HG03095 (cell line): ENCODE measurements at regions not wholly inside any gene's neighbourhood (a gene's known extent, or its start where the extent isn't known, plus 50 kb on each side); places are given as distances from the start of the nearest gene placed in this dataset.

Experiments
- ATAC-seq: cut with Tn5 transposase; IDR thresholded peaks from one replicate; pipeline ENCODE4 v1.9.1; 2021; ENCODE audit warnings: moderate library complexity; ENCODE audit not compliant: unreplicated experiment

- ATAC-seq, result no peak
Measured at GRCh38 chr16:87056551-87056950, 260.6 kb downstream of the C16orf95 start.

GRCh38 chr16:87057211-87057881 lies 259.8 kb downstream of the C16orf95 start:
- no peak for ATAC-seq

GRCh38 chr16:87057951-87058560 lies 259.1 kb downstream of the C16orf95 start:
- no peak for ATAC-seq

DNA sequence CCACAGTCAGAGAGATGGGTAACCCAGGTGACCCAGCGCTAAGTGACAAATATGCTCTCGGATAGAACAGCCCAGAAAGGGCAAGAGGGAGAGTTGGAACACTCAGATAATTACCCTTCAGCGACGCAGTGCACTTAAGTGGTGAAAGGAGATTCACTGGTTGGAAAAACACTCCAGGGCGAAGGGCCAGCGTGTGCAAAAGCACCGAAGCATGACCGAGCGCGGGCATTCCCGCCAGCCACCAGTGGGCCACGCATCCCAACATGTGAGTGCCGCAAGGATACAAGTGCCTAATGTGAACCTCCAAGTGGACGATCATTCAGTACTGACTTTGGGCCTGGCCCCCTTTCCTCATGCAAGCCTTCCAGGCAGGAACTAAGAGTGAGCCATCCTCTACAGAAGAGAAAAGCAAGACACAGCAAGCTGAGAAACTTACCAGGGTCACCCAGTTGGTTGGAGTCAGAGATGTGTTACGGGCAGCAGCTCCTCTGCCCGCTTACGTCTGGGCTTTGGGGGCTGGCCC lies 258.4 kb downstream of the C16orf95 start:
- no peak for ATAC-seq

DNA sequence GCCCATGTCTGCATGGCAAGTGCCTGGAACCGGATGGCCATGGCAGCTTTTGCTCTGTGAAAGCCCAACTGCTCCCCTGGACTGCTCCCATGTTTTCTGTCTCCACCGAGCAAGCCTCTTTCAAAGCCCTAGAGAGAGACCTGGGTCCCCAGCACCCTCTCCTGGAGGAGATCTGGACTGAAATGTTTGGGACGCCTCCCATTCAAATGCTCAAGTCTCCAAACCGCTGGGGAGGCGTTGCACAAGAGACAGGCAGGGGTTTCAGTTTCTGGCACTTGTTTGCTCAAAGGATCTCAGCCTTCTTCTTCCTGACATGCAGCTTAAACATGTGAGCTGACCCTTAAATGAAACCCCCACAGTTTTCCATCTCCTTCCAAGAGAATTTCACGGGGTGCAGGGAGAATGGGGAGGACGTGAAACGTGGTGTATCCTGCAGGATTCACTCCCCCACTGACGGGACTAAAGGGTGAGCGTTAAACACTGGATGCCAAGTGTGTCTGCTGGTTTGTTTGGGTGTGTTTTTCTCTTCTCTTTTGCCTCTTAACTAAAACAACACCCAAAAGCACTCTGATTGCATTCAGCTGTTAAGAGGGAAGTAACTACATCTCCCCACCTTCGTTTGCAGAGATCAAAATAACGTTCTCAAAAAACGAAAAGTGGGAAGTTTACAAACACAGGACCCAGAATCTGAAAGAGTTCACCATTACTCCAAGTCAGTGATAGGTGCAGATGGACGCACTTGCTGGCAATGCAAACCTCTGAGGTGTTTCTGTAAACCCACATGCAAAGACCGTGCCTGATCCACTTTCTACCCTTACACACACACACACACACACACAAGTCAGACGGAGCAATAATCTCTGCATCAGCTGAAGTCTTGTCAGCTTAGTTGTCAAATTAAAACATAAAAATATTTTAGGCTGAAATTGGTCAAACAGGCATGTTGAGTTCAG lies 256.9 kb downstream of the C16orf95 start:
- ATAC-seq, result no peak

- ATAC-seq, result no peak
Measured at GRCh38 chr16:87061243-87061920, 255.8 kb downstream of the C16orf95 start.

DNA sequence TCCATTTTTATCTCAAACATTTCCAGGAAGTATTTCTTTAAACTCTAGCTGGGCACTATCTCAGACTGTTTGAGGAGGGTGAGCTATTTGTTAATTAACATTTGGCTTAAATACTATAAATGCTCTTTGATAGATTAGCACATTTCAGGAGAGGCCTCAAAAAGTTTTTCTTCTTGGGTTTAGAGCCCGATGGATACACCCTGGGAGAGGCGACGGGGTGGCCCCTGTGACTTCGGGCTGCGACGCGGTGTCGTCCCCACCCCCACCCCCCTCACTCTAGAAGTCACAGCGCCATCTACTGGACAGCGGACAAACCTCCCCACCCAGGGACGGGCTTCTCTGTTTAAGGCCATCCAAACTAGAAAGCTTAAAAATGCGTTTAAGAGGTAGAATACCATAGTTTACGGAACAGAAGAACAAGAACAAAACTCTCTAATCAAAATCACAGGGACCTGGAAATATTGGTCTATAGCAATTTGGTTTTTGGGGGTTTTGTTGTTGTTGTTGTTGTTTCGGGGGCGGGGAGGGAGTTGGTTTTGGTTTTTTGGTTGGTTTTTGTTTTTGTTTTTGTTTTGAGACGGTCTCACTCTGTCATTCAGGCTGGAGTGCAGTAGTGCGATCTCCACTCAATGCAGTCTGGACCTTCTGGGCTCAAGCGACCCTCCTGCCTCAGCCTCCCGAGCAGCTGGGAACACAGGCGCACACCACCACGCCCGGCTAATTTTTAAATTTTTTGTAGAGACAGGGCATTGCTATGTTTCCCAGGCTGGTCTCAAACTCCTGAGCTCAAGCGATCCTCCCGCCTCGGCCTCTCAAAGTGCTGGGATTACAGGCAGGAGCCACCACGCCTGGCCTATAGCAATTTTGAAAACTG lies 254.4 kb downstream of the C16orf95 start:
- ATAC-seq, result no peak

- ATAC-seq, result no peak
Measured at GRCh38 chr16:87063543-87063942, 253.6 kb downstream of the C16orf95 start.

DNA sequence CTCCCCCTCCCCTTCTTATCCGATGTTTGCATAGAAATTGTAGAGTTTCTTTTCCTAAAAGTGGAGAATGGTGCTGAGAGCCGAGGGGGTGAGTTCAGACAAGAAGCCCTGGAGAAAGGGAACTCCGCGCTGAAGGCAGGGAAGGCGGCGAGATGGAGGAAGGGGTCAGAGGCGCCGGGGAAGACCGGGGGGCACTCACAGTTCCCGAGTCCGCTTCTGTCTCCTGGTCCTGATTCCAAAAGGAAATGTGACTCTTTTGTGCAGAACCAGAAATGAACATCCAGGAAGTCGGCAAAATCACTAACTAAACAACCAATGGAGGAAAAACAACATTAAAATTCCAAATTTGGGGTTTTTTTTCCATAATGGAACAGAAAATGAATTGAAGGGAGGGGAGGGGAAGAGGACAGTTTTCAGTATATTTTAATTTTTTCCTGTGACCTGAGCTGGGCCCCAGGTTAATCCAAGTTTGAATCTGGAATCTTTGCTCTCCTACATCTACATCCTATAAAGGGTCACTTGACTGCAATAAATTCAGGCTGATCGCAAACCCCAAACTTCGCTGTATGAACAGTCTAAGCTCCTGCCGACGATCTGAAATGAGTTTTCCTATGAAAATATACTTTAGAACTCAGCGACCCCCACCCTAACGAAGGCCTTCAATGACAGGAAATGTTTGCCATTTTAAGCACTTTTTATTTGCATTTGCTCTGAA lies 252.3 kb downstream of the C16orf95 start:
- no peak for ATAC-seq

- ATAC-seq, result no peak
Measured at GRCh38 chr16:87065446-87066132, 251.6 kb downstream of the C16orf95 start.

GRCh38 chr16:87066133-87067002 lies 250.8 kb downstream of the C16orf95 start:
- ATAC-seq, result no peak

GRCh38 chr16:87067003-87067556 lies 250.1 kb downstream of the C16orf95 start:
- ATAC-seq, result no peak

DNA sequence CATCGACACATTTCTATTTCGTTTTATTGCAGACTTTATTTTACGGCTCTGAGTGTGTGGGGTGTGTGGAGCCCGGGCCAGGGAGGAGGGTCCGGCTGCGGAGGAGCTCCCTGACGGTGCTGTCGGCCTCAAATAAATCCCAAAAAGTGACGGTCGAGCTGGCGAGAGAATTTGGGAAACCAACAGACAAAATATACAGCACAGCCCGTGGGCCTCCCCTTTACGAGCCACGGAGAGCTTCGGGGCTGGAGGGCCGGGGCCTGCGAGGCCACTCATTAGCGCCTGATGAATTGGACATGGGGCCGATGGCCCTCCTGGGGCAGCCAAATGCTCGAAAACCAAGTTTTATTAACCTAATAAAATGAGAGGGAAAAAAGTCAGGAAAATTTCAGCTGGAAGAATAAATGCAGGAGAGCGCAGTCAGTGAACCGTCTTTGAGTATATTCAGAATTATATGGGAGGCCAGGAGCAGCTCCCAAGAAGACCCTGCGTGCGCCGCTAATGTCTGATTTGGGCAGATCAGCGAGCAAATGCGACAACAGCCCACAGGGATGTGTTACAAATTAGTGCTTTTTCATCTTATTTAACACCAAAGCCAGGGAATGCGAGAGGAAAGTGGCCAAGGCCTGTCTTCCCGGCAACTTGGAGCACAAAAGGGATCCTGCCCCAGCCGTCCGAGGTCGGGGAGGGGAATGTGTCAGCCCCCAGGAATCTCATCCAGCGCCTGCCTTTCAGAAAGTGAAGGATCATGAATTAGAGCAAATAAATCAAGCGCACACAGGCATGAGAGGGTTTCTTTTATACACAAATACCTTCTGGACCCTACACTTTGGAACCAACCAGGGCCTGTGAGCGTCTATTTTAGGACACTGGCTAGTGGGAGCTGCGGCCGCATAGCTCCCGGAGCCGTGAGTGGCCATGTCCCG lies 249.1 kb downstream of the C16orf95 start:
- ATAC-seq, result no peak

DNA sequence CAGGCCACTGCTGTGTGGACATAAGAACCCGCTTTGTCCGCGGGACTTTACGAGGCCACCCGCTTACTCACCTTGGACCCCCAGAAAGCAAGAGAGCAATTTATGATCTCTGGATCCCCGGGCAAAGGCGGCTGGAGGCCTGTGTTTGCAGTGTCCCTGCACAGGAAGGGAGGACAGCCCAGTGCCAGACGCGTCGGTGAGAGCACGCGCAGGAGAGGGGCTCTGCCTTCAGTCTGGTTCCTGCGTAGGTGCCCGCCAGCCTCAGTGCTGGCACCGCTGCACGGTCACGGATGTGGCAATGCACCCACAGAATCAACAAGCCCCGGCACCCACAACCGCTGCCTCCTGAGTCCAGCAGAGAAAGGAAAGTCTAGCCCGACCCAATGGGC lies 248.4 kb downstream of the C16orf95 start:
- no peak for ATAC-seq

DNA sequence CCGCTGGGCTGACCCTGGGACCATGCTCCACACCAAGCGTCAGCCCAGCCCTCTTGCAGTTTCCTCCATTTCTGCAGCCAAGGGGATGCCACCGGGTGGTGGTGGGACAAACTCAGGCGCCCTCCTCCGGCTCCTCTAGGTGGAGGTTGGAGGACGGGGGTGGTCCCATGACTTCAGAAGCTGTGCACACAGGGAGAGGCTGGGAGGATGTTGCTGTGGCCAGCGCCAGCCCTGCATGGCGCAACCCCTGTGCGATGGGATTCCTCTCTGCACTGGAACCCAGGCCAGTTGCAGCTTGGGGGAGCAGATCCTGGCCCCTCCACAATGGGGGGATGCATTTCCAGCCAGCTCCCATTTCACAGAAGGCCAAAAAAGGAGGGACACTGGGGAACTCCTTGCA lies 246.5 kb downstream of the C16orf95 start:
- no peak for ATAC-seq

- no peak for ATAC-seq
Measured at GRCh38 chr16:87072101-87072500, 245.1 kb downstream of the C16orf95 start.
